IPS-15b (cell line): ENCODE measurements at regions not wholly inside any gene's neighbourhood (a gene's known extent, or its start where the extent isn't known, plus 50 kb on each side); places are given as distances from the start of the nearest gene placed in this dataset.
"Not testable (repeated sequence)": the region's sequence is repeated elsewhere in the genome, so short reads cannot be mapped to it uniquely, and the experiment has no call there.

Source experiments
- H3K27me3 ChIP-seq: one replicate; pipeline ENCODE4 v1.6.1; 2013; ENCODE audit warnings: low read length; ENCODE audit not compliant: control insufficient read depth, insufficient read depth
- H3K36me3 ChIP-seq: one replicate; pipeline ENCODE4 v1.6.1; 2013; ENCODE audit warnings: low read length; ENCODE audit not compliant: control insufficient read depth, insufficient read depth
- H3K4me1 ChIP-seq: one replicate; pipeline ENCODE4 v1.6.1; 2013; ENCODE audit warnings: mild to moderate bottlenecking, low read length; ENCODE audit not compliant: control insufficient read depth, insufficient read depth
- H3K4me3 ChIP-seq: one replicate; pipeline ENCODE4 v1.5.1; 2013; ENCODE audit warnings: low read depth, low read length
- H3K9ac ChIP-seq: one replicate; pipeline ENCODE4 v1.6.1; 2013; ENCODE audit warnings: low read depth, mild to moderate bottlenecking, low read length
- H3K9me3 ChIP-seq: one replicate; pipeline ENCODE4 v1.6.1; 2013; ENCODE audit warnings: mild to moderate bottlenecking, low read length; ENCODE audit not compliant: control insufficient read depth, insufficient read depth

- Histone ChIP-seq H3K36me3 (no peaks in the 10 kb centered on the region), H3K4me1 (no peaks in the 10 kb centered on the region), H3K9me3 (no peaks in the 10 kb centered on the region), H3K4me3 (no peak overlapping the region), H3K9ac (no peak overlapping the region), H3K27me3 (no peaks in the 10 kb centered on the region)
Measured at GRCh38 chr14:98925354-98926040, 346.5 kb downstream of the BCL11B start.

- H3K9ac ChIP-seq = no peak overlapping the region
- H3K4me3 ChIP-seq = no peak overlapping the region
- H3K4me1 ChIP-seq = no peaks in the 10 kb centered on the region
- H3K36me3 ChIP-seq = no peaks in the 10 kb centered on the region
- H3K27me3 ChIP-seq = no peaks in the 10 kb centered on the region
- no peaks in the 10 kb centered on the region for H3K9me3 ChIP-seq
Measured at GRCh38 chr14:98926146-98926545, 345.9 kb downstream of the BCL11B start.

GRCh38 chr14:98926801-98927200 is 345.2 kb downstream of the BCL11B start:
- H3K4me3 ChIP-seq = no peak overlapping the region
- no peaks in the 10 kb centered on the region for H3K27me3 ChIP-seq
- no peak overlapping the region for H3K9ac ChIP-seq
- no peaks in the 10 kb centered on the region for H3K4me1 ChIP-seq
- no peaks in the 10 kb centered on the region for H3K36me3 ChIP-seq
- H3K9me3 ChIP-seq = no peaks in the 10 kb centered on the region

- Histone ChIP-seq H3K9me3 (no peaks in the 10 kb centered on the region), H3K36me3 (no peaks in the 10 kb centered on the region), H3K9ac (no peak overlapping the region), H3K27me3 (no peaks in the 10 kb centered on the region), H3K4me3 (no peak overlapping the region), H3K4me1 (no peaks in the 10 kb centered on the region)
Measured at GRCh38 chr14:98927986-98928385, 344.0 kb downstream of the BCL11B start.

- Histone ChIP-seq H3K4me1 (no peaks in the 10 kb centered on the region), H3K36me3 (no peaks in the 10 kb centered on the region), H3K4me3 (no peak overlapping the region), H3K27me3 (no peaks in the 10 kb centered on the region), H3K9ac (no peak overlapping the region), H3K9me3 (no peaks in the 10 kb centered on the region)
Measured at GRCh38 chr14:98928418-98928817, 343.6 kb downstream of the BCL11B start.

GRCh38 chr14:98931126-98931525 is 340.9 kb downstream of the BCL11B start:
- Histone ChIP-seq H3K4me3 (no peak overlapping the region), H3K27me3 (no peaks in the 10 kb centered on the region), H3K4me1 (no peaks in the 10 kb centered on the region), H3K36me3 (no peaks in the 10 kb centered on the region), H3K9me3 (no peaks in the 10 kb centered on the region), H3K9ac (no peak overlapping the region)

GRCh38 chr14:98931911-98932310 is 340.1 kb downstream of the BCL11B start:
- H3K4me1 ChIP-seq = no peaks in the 10 kb centered on the region
- H3K27me3 ChIP-seq = no peaks in the 10 kb centered on the region
- no peak overlapping the region for H3K4me3 ChIP-seq
- no peaks in the 10 kb centered on the region for H3K36me3 ChIP-seq
- no peak overlapping the region for H3K9ac ChIP-seq
- H3K9me3 ChIP-seq = no peaks in the 10 kb centered on the region

- H3K4me3 ChIP-seq = no peak overlapping the region
- H3K9me3 ChIP-seq = no peaks in the 10 kb centered on the region
- H3K27me3 ChIP-seq = no peaks in the 10 kb centered on the region
- H3K9ac ChIP-seq = no peak overlapping the region
- H3K4me1 ChIP-seq = no peaks in the 10 kb centered on the region
- no peaks in the 10 kb centered on the region for H3K36me3 ChIP-seq
Measured at GRCh38 chr14:98932431-98933325, 339.3 kb downstream of the BCL11B start.

GRCh38 chr14:98934569-98934968 is 337.4 kb downstream of the BCL11B start:
- H3K36me3 ChIP-seq, H3K9me3 ChIP-seq, H3K4me1 ChIP-seq, H3K4me3 ChIP-seq, H3K27me3 ChIP-seq, H3K9ac ChIP-seq: not testable (repeated sequence)

GRCh38 chr14:98935921-98936320 is 336.1 kb downstream of the BCL11B start:
- Histone ChIP-seq H3K27me3 (no peaks in the 10 kb centered on the region), H3K9me3 (no peaks in the 10 kb centered on the region), H3K4me3 (no peak overlapping the region), H3K36me3 (no peaks in the 10 kb centered on the region), H3K9ac (no peak overlapping the region), H3K4me1 (no peaks in the 10 kb centered on the region)

GRCh38 chr14:98937021-98937420 is 335.0 kb downstream of the BCL11B start:
- no peak overlapping the region for H3K9ac ChIP-seq
- no peaks in the 10 kb centered on the region for H3K27me3 ChIP-seq
- H3K9me3 ChIP-seq = no peaks in the 10 kb centered on the region
- H3K4me1 ChIP-seq = no peaks in the 10 kb centered on the region
- H3K36me3 ChIP-seq = no peaks in the 10 kb centered on the region
- H3K4me3 ChIP-seq = no peak overlapping the region
